IMR-90 (cell line): ENCODE measurements at regions not wholly inside any gene's neighbourhood (a gene's known extent, or its start where the extent isn't known, plus 50 kb on each side); places are given as distances from the start of the nearest gene placed in this dataset.

ENCODE experiments used
- ATAC-seq: fragments of 200-7000 bp; cut with Tn5 transposase; 2 replicates; pipeline ENCODE4 v1.9.1; 2020; ENCODE audit warnings: low read depth, mild to moderate bottlenecking, moderate library complexity
- BruUV-seq: library from RNA; stranded (reverse); fragments of 400-500 nt; replicated peaks from 2 replicates; lab custom pipeline; 2021; lab: Mats Ljungman, UMichigan
- CTCF ChIA-PET: fragments of 300-600 bp; formaldehyde crosslinking; extraction: SDS; loops from one replicate; lab custom pipeline; 2021; ENCODE audit warnings: antibody characterized with exemption; lab: Yijun Ruan, JAX
- POLR2A ChIA-PET: fragments of 300-600 bp; sonication (Branson Sonifier 250); formaldehyde crosslinking; loops from one replicate; lab custom pipeline; 2022; ENCODE audit warnings: antibody characterized with exemption; ENCODE audit not compliant: unreplicated experiment; lab: Charles Lee
- DNase-seq: peaks from one replicate; pipeline ENCODE4 v3.0.0; 2013
- H2AFZ ChIP-seq: replicated peaks from 2 replicates; pipeline ENCODE3; 2013; ENCODE audit warnings: low read length, mild to moderate bottlenecking; ENCODE audit not compliant: poor library complexity
- H2AK5ac ChIP-seq: 2 replicates; pipeline ENCODE4 v1.6.1; 2013; ENCODE audit warnings: low read depth, low read length, inconsistent platforms
- H2AK9ac ChIP-seq: replicated peaks from 2 replicates; pipeline ENCODE3; 2013; ENCODE audit warnings: mild to moderate bottlenecking, low read depth, low read length, moderate library complexity; ENCODE audit not compliant: poor library complexity
- H2BK120ac ChIP-seq: 2 replicates; pipeline ENCODE4 v1.6.1; 2013; ENCODE audit warnings: low read depth, low read length, inconsistent platforms
- H2BK15ac ChIP-seq: 3 replicates; pipeline ENCODE4 v1.6.1; 2013; ENCODE audit warnings: low read depth, low read length, inconsistent platforms
- H2BK20ac ChIP-seq: 2 replicates; pipeline ENCODE4 v1.6.1; 2013; ENCODE audit warnings: low read depth, mild to moderate bottlenecking, inconsistent platforms, low read length, moderate library complexity
- H2BK5ac ChIP-seq: 2 replicates; pipeline ENCODE4 v1.6.1; 2013; ENCODE audit warnings: mild to moderate bottlenecking, low read depth, low read length, inconsistent platforms; ENCODE audit not compliant: poor library complexity, severe bottlenecking
- H3K14ac ChIP-seq: replicated peaks from 2 replicates; pipeline ENCODE4 v1.6.1; 2013; ENCODE audit warnings: low read depth, low read length, inconsistent platforms
- H3K18ac ChIP-seq: 2 replicates; pipeline ENCODE4 v1.6.1; 2013; ENCODE audit warnings: low read depth, low read length, control low read depth
- H3K23ac ChIP-seq: 2 replicates; pipeline ENCODE4 v1.6.1; 2013; ENCODE audit warnings: low read depth, low read length, inconsistent platforms
- H3K27ac ChIP-seq: 2 replicates; pipeline ENCODE4 v1.5.1; 2013; ENCODE audit warnings: mild to moderate bottlenecking, control low read depth, low read length; ENCODE audit not compliant: insufficient read depth
- H3K27me3 ChIP-seq: 2 replicates; pipeline ENCODE4 v1.6.1; 2013; ENCODE audit warnings: low read length; ENCODE audit not compliant: control insufficient read depth, insufficient read depth
- H3K36me3 ChIP-seq: 2 replicates; pipeline ENCODE4 v1.6.1; 2013; ENCODE audit warnings: low read length, mixed read lengths; ENCODE audit not compliant: control insufficient read depth, insufficient read depth
- H3K4ac ChIP-seq: 2 replicates; pipeline ENCODE4 v1.6.1; 2013; ENCODE audit warnings: low read depth, low read length, inconsistent platforms
- H3K4me1 ChIP-seq: 2 replicates; pipeline ENCODE4 v1.6.1; 2013; ENCODE audit warnings: low read length, mixed read lengths; ENCODE audit not compliant: control insufficient read depth, insufficient read depth
- H3K4me2 ChIP-seq: 2 replicates; pipeline ENCODE4 v1.6.1; 2013; ENCODE audit warnings: low read depth, mild to moderate bottlenecking, control low read depth, low read length, moderate library complexity
- H3K4me3 ChIP-seq: 2 replicates; pipeline ENCODE4 v1.5.1; 2013; ENCODE audit warnings: low read depth, mild to moderate bottlenecking, control low read depth, low read length, moderate library complexity; ENCODE audit not compliant: insufficient read depth
- H3K56ac ChIP-seq: 2 replicates; pipeline ENCODE4 v1.6.1; 2013; ENCODE audit warnings: low read length, inconsistent platforms; ENCODE audit not compliant: insufficient read depth; ENCODE audit errors: extremely low read depth
- H3K79me1 ChIP-seq, 2 experiments: 2 replicates each; pipeline ENCODE4 v1.6.1; 2013; ENCODE audit warnings: low read length in 2 of 2, inconsistent platforms in 1 of 2, low read depth in 1 of 2
- H3K9ac ChIP-seq: 2 replicates; pipeline ENCODE4 v1.6.1; 2013; ENCODE audit warnings: low read depth, low read length, control low read depth
- H3K9me1 ChIP-seq: 2 replicates; pipeline ENCODE4 v1.6.1; 2013; ENCODE audit warnings: low read length, inconsistent platforms; ENCODE audit not compliant: insufficient read depth
- H3K9me3 ChIP-seq: 2 replicates; pipeline ENCODE4 v1.6.1; 2013; ENCODE audit warnings: low read length; ENCODE audit not compliant: control insufficient read depth, insufficient read depth
- H4K20me1 ChIP-seq: 2 replicates; pipeline ENCODE4 v1.6.1; 2013; ENCODE audit warnings: low read length, inconsistent platforms; ENCODE audit not compliant: insufficient read depth
- H4K5ac ChIP-seq: 2 replicates; pipeline ENCODE4 v1.6.1; 2013; ENCODE audit warnings: mild to moderate bottlenecking, low read depth, low read length, control low read depth
- H4K8ac ChIP-seq, 2 experiments: 2 replicates each; pipeline ENCODE4 v1.6.1; 2013; ENCODE audit warnings: low read depth in 2 of 2, low read length in 2 of 2, control low read depth in 1 of 2, inconsistent platforms in 1 of 2
- H4K91ac ChIP-seq: 2 replicates; pipeline ENCODE4 v1.6.1; 2013; ENCODE audit warnings: low read depth, low read length, inconsistent platforms; ENCODE audit not compliant: insufficient read depth
- BHLHE40 ChIP-seq: fragments of 150-350 bp; IDR thresholded peaks from 2 replicates; pipeline ENCODE4 v1.6.1; 2016; ENCODE audit warnings: mild to moderate bottlenecking, low read depth, low read length
- CEBPB ChIP-seq: IDR thresholded peaks from 2 replicates; pipeline ENCODE4 v1.6.1; 2012; ENCODE audit warnings: low read depth, low read length, improper control_type of control experiment
- CHD1 ChIP-seq: IDR thresholded peaks from 2 replicates; pipeline ENCODE4 v1.6.1; 2012; ENCODE audit warnings: low read depth, low read length, improper control_type of control experiment
- CTCF ChIP-seq: conservative IDR thresholded peaks from 2 replicates; pipeline ENCODE4 v1.5.1; 2012; ENCODE audit warnings: mild to moderate bottlenecking, low read depth, low read length, improper control_type of control experiment
- FOS ChIP-seq: fragments of 150-350 bp; IDR thresholded peaks from 2 replicates; pipeline ENCODE4 v1.6.1; 2016; ENCODE audit warnings: low read depth, low read length
- MAFK ChIP-seq: IDR thresholded peaks from 2 replicates; pipeline ENCODE4 v1.6.1; 2012; ENCODE audit warnings: low read depth, low read length, improper control_type of control experiment
- MAZ ChIP-seq: IDR thresholded peaks from 2 replicates; pipeline ENCODE4 v1.6.1; 2012; ENCODE audit warnings: low read depth, mild to moderate bottlenecking, low read length, improper control_type of control experiment, moderate library complexity, borderline replicate concordance
- MXI1 ChIP-seq: IDR thresholded peaks from 2 replicates; pipeline ENCODE4 v1.6.1; 2012; ENCODE audit warnings: low read depth, mild to moderate bottlenecking, low read length, moderate library complexity, borderline replicate concordance
- NFE2L2 ChIP-seq: fragments of 150-350 bp; IDR thresholded peaks from 2 replicates; pipeline ENCODE4 v1.6.1; 2016; ENCODE audit warnings: low read depth, mild to moderate bottlenecking, low read length
- POLR2A ChIP-seq: IDR thresholded peaks from 2 replicates; pipeline ENCODE4 v1.6.1; 2012; ENCODE audit warnings: mild to moderate bottlenecking, low read depth, low read length
- RAD21 ChIP-seq: IDR thresholded peaks from 2 replicates; pipeline ENCODE4 v1.6.1; 2012; ENCODE audit warnings: low read length, improper control_type of control experiment
- RCOR1 ChIP-seq: IDR thresholded peaks from 2 replicates; pipeline ENCODE4 v1.6.1; 2012; ENCODE audit warnings: mild to moderate bottlenecking, low read length, improper control_type of control experiment; ENCODE audit not compliant: insufficient replicate concordance
- RFX5 ChIP-seq: IDR thresholded peaks from 2 replicates; pipeline ENCODE4 v1.8.0; 2012; ENCODE audit warnings: low read depth, mild to moderate bottlenecking, low read length, moderate library complexity
- SMC3 ChIP-seq: fragments of 150-350 bp; IDR thresholded peaks from 2 replicates; pipeline ENCODE4 v1.6.1; 2016; ENCODE audit warnings: low read depth, mild to moderate bottlenecking, antibody characterized with exemption, low read length, moderate library complexity
- USF2 ChIP-seq: fragments of 150-350 bp; IDR thresholded peaks from 2 replicates; pipeline ENCODE4 v1.6.1; 2017; ENCODE audit warnings: mild to moderate bottlenecking, antibody characterized with exemption, low read length, low read depth
- WGBS, 2 experiments: methylation state at CpG; one replicate each; pipeline versions ENCODE4 v1.1.5 to v1.1.7; 2013; ENCODE audit warnings: missing lambda C conversion rate in 2 of 2; ENCODE audit not compliant: insufficient read length in 1 of 2; ENCODE audit errors: extremely low coverage in 2 of 2; 5-methylcytosine and 5-hydroxymethylcytosine counted together
- dilution Hi-C: fragments of 300-500 bp; cut with HindIII; formaldehyde crosslinking; loops from one replicate; pipeline ENCODE4 v1.14.3; 2018; ENCODE audit warnings: low sequenced_read_pairs; ENCODE audit not compliant: unreplicated experiment
- in situ Hi-C: fragments of 300-500 bp; cut with MboI; formaldehyde crosslinking; loops from 3 replicates; pipeline ENCODE4 v1.14.3; 2019; ENCODE audit warnings: low sequenced_read_pairs, inconsistent platforms, mixed read lengths
- intact Hi-C: fragments of 100-400 bp; cut with micrococcal nuclease; formaldehyde crosslinking; loops from 2 replicates; pipeline ENCODE4 v1.10.0; 2022
- TF ChIP-seq, protein P1 (sequence below): fragments of 150-350 bp; IDR thresholded peaks from 2 replicates; pipeline ENCODE4 v1.6.1; 2016; ENCODE audit warnings: low read depth, mild to moderate bottlenecking, low read length, moderate library complexity, borderline replicate concordance

- Histone ChIP-seq H3K4me2 (no peak overlapping the region), H3K56ac (no peak overlapping the region), H3K9ac (no peak overlapping the region), H3K27ac (no peak overlapping the region), H2BK20ac (no peak overlapping the region), H3K4me3 (no peak overlapping the region), H2AK5ac (no peak overlapping the region), H2BK120ac (no peak overlapping the region), H3K36me3 (no peaks in the 10 kb centered on the region), H2BK5ac (no peak overlapping the region), H3K14ac (no peak overlapping the region), H3K9me3 (no peaks in the 10 kb centered on the region; the same call in 1 of the 2 replicates), H3K23ac (no peak overlapping the region), H2AK9ac (no peak overlapping the region), H3K4me1 (no peaks in the 10 kb centered on the region), H3K18ac (no peak overlapping the region), H3K4ac (no peak overlapping the region), H3K79me1 (no peaks in the 10 kb centered on the region), H4K91ac (no peak overlapping the region), H4K8ac (no peak overlapping the region), H3K27me3 (no peaks in the 10 kb centered on the region), H2AFZ (no peak overlapping the region), H4K5ac (no peak overlapping the region), H4K20me1 (no peaks in the 10 kb centered on the region), H2BK15ac (no peak overlapping the region), H3K9me1 (no peaks in the 10 kb centered on the region)
- POLR2A ChIA-PET, result no interaction called here
- dilution Hi-C loops (no loop called here), in situ Hi-C loops (no loop called here), intact Hi-C loops (no loop called here)
- CTCF ChIA-PET, result no interaction called here
- ATAC-seq (no peak), DNase-seq (no peak)
- no peak for TF ChIP-seq RAD21
- TF ChIP-seq BHLHE40, result no peak
- TF ChIP-seq MAZ, result no peak
- no peak for TF ChIP-seq RFX5
- no peak for TF ChIP-seq RCOR1
- no peak for TF ChIP-seq NFE2L2
- TF ChIP-seq MAFK, result no peak
- no peak for TF ChIP-seq MXI1
- TF ChIP-seq SMC3, result no peak
- TF ChIP-seq CEBPB, result no peak
- TF ChIP-seq CHD1, result no peak
- no peak for TF ChIP-seq POLR2A
- no peak for TF ChIP-seq FOS
- TF ChIP-seq USF2, result no peak
- TF ChIP-seq, protein P1, sequence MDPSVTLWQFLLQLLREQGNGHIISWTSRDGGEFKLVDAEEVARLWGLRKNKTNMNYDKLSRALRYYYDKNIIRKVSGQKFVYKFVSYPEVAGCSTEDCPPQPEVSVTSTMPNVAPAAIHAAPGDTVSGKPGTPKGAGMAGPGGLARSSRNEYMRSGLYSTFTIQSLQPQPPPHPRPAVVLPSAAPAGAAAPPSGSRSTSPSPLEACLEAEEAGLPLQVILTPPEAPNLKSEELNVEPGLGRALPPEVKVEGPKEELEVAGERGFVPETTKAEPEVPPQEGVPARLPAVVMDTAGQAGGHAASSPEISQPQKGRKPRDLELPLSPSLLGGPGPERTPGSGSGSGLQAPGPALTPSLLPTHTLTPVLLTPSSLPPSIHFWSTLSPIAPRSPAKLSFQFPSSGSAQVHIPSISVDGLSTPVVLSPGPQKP, result no peak
- TF ChIP-seq CTCF, result no peak
- WGBS, 2 experiments, result no CpG with 5 or more reads among the region's 5 CpGs
- BruUV-seq, result no TSS peak
These were observed 109.0 kb upstream of the RGPD4 start for GRCh38 chr2:107717661-107718060.
